SIG-M5 (cell line): ENCODE measurements at regions not wholly inside any gene's neighbourhood (a gene's known extent, or its start where the extent isn't known, plus 50 kb on each side); places are given as distances from the start of the nearest gene placed in this dataset.
"Not testable (repeated sequence)": the region's sequence is repeated elsewhere in the genome, so short reads cannot be mapped to it uniquely, and the experiment has no call there.

ENCODE experiments used
- DNase-seq: peaks from one replicate; lab custom pipeline; 2025; lab: John Stamatoyannopoulos, UW

DNA sequence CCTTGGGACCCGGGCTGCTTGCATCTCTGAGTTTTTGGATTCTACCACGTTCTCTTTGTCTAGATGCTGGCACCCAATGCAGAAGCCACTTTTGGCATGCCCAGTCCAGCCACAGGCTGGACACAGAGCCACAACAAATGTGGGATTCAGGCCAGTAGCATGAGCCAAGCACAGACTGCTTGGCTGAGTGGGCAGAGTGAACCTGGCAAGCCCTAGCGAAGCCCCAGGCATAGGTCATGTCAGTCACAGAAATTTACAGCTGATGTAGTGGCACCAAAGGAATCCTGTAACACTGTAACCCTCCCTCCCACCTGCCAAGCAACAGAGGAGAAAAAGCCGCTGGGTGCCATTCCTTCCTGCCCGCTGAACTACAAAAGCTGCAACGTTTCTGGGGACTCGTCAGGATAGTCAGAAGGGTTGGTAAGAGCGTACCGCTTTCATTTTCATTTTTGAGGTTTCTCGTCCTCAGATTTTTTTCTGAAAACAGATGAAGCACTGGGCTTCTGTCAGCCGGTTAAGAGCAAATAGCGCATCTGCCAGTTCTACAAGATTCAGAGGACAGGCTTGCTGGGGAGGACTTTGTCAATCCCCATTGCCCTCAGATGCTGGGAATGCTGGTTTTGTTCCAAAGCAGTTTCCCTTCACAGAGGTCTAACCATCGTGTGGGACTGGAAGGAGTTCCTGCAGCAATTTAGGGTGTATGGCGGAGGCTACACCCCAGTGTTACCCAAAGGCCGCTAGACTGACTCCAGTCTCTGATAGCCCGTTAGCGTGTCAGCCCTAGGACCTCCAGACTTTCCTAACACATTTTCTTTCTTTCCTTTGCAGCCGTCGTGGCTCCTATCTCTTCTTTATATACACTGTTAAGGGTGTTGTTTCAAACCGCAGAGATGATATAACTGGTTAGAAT, 399.0 kb downstream of the HTR1A start:
- DNase-seq = no peak

DNA sequence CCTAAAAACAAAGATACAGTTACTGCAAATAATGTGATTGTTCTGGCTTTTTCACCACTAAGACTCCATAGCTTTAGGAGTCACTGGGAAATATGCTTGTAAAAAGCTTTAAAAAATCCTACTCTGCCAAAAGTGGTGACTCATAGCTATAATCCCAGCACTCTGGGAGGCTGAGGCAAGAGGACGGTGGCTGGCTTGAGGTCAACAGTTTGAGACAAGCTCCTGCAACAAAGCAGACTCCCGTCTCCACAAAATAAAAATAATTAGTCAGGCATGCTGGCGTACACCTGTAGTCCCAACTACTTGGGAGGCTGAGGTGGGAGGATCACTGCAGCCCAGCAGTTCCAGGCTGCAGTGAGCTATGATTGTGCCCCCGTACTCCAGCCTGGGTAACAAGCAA, 406.4 kb downstream of the HTR1A start:
- no peak for DNase-seq

DNA sequence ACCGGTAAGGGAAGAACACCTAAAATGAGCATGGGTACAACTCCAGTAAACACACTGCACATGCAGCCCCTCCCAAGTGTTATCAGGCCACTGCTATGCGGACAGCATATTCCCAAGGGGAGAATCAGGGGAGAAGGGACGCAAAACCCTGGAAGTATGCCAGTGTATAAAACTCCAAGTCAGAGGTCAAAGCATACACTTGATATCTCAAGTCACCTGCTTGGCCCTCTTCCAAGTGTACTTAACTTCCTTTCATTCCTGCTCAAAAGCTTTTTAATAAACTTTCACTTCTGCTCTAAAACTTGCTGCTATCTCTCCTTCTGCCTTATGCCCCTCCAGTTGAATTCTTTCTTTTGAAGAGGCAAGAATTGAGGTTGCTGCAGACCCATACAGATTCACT, 408.1 kb downstream of the HTR1A start:
- DNase-seq = no peak

DNA sequence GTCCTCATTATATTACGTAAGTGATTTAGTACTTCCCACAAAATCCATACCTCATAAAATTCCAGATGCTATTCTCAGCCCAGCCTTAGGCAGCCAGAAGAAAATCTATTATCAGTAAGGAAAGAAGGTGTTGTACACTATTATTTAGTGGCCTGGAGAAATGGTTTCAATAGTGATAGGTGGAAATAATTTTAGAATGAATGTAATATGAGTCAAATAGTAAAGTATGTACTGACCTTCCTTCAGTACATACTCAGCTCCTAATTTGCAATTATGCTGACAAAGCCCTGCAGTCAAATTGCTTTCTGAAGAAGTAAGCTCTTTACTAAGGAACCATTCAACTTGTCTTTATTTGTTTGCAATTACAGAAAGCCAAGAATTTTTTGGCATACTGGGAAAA, 409.2 kb downstream of the HTR1A start:
- no peak for DNase-seq

DNA sequence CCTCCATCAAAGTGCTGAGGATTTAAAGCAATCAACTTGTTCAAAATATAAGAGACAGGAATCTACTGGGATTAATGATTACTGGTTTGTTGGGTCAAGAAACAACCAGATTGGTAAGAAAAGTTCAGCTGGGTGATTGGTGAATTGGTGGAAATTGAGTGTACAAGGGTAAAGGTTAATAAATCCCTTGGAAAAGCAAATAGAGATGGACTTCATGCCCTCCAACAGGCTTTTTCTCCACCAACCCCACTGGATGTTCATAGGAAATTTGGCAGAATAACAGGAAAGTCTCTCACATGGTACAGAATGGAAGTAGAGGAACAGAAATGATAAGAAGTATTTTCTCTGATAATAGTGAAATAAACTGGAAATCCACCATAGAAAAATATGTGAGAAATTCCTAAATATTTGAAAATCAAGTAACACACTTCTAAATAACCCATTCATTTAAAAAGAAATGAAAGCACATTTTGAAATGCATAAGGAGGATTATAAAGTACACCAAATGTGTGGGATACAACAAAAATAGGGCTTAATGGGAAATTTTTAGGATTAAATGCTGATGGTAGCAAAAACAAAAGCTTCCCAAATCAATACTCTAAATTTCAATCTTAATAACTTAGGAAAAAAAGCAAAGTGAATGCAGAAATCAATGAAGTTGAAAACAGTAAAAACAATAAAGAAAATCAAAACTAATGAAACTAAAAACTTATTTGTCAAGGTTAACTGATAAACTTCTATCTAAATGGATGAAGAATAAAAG, 426.2 kb downstream of the HTR1A start:
- DNase-seq = no peak

GRCh38 chr5:63524281-63524680, 438.0 kb downstream of the HTR1A start:
- DNase-seq = no peak

DNA sequence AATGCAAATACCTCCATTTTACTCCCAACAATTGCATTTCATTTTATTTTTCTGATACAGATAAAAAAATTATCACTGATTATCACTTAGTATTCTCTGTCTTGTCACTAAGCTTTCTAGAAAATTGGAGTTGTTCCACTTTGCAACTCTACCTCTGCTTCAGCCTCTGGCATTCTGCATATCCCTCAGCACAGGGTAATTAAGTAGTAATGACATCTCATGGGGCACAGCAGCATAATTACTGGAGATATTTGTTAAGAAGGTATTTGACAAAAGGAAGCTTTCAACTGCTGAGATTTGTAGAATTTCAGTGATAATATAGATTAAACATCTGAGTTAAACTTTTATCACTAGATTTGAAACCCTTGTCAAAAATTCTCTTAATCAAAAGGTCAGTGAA, 446.2 kb downstream of the HTR1A start:
- no peak for DNase-seq

DNA sequence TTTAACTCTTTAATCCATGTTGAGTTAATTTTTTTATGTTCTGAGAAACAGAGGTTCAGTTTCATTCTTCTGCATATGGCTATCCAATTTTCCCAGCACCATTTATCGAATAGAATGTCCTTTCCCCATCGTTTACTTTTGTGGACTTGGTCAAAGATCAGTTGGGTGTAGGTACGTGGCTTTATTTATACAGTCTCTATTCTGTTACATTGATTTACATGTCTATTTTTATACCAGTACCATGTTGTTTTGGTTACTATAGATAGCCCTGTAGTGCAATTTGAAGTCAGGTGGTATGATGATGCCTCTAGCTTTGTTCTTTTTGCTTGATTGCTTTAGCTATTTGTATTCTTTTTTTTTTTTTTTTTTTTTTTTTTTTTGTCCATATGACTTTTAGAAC, 462.0 kb downstream of the HTR1A start:
- no peak for DNase-seq

DNA sequence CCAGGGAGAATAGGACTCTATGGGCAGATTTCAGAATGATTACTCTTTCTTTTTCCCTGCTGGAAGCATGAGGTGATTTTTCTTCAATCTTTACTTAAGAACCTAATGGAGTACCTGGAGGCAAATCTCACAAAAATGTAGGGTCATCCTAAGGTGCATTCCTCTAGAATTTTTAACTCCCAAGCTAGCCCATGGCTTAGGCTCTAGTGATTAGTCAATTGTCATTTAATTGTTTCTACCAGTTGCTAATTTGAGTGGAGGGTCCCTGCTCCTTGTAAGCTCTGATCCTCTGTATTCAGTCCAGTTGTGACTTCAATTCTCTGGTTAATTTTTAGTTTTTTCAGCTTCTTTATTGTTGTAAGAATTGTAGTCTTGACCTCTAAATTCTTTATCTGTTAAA, 467.0 kb downstream of the HTR1A start:
- DNase-seq = no peak

DNA sequence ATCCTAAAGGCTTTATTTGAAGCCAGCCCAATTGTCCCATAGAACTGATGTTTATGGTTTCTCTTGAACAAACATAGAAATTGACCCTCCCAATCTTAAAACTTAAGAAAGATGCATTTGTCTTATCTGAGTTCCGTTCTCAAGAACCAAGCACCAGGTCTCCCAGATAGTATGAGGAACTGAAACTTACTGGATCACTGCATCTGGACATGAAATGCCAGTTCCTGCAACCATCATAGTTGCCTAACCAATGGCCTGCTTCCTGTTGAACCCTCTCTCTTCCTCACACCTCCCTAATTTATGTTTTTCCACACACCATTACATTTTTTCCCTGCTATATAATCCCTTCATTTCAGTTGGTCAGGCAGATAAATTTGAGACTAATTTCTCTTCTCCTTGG, 478.9 kb downstream of the HTR1A start:
- DNase-seq = no peak

GRCh38 chr5:63473335-63473967, 488.8 kb downstream of the HTR1A start:
- DNase-seq = no peak

- DNase-seq = no peak
Observed at GRCh38 chr5:63456279-63456678, 506.0 kb downstream of the HTR1A start.

GRCh38 chr5:63451188-63451587, 511.1 kb downstream of the HTR1A start:
- DNase-seq = no peak

DNA sequence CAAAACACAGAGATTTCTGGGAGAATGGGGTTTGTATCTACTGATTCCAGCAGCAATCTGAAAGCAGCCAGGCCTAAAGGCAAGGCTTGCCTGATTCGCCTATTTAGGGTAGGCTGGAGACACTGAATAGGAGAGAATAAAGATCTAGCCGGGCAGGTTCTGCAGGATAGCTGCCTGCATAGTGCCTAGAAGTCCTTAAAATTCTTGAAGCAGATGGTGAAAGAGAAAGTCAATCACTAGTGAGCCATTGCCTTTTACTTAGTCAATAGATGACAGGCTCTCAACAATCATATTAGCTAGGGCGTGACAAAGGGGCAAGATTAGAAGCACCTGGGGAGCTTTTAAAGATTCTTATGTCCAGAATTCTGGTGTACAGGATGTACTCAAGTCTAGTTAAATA, 522.7 kb downstream of the HTR1A start:
- no peak for DNase-seq

DNA sequence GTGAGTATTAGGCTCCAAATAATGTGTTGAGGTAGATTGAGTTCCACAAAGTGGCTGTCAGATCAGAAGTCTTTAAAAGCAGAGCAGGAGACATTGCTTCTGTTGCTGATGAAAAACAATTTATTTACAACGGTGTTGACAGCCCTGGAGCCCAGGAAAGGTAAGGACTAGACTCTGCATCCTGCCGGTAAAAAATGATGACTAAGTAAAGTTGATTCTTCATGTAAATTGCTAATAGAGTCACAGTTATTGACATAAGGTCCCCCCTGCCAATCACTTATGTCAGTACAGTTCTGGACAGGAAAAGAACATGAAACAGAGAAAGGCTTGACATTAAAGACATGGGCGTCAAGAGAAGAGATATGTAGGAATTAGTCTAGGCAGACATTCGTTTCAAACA, 552.5 kb downstream of the HTR1A start:
- no peak for DNase-seq

DNA sequence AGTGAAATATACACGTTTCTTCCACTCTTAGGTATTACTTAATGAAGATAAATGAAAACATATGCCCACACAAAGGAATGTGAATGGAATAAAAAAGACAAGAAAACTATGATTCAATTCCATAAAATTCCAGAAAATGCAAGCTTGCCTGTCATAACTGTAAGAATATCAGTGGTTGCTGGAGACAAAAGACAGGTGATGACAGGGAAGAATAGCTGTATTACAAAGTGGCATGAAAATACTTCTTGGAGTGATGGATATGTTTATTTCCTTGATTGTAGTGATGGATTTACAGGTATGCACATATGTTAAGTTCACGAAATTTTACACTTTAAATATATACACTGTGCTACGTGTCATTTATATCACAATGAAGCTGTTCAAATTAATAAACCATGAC, 553.3 kb downstream of the HTR1A start:
- DNase-seq = no peak

DNA sequence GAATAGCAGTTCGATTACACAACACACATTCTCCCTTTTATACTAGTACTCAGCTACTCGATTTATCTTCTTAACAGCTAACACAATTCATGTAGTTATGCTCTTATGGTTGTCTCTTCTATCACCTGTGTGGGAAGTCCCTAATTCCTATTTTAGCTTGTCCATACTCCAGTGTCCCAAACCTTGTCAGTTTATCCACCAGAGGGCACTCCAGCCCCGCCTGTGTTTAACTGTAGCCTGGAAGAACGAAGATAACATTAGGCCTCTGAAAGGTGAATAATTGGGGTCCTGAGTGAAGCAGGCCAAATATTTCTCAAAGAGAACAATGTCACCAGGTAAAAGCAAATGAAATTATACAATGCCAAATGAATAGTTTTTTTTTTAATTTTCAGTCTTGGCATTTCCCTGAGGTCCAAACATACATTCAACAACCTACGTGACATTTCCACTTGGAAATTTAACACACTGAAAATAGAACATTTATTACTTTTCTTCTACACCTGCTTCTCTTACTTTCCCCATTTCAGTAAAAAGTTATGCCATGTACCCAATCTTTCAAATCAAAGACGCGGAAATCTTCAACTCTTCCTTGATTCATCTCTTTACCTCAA, 560.7 kb downstream of the HTR1A start:
- no peak for DNase-seq

DNA sequence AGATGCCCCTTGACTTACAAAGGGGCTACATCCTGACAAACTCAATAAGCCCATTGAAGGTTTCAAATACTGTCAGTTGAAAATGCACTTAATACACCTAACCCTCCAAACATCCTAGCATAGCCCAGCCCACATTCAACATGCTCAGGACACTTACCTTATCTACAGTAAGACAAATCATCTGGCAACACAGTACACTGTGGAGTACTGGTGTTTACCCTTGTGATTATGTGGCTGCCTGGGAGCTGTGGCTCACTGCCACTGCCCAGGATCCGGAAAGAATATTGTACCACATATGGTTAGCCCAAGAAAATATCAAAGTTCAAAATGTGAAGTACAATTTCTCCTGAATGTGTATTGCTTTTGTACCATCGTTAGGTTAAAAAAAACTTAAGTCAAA, 562.2 kb downstream of the HTR1A start:
- DNase-seq = no peak

GRCh38 chr5:63398346-63398745, 563.9 kb downstream of the HTR1A start:
- DNase-seq = no peak

DNA sequence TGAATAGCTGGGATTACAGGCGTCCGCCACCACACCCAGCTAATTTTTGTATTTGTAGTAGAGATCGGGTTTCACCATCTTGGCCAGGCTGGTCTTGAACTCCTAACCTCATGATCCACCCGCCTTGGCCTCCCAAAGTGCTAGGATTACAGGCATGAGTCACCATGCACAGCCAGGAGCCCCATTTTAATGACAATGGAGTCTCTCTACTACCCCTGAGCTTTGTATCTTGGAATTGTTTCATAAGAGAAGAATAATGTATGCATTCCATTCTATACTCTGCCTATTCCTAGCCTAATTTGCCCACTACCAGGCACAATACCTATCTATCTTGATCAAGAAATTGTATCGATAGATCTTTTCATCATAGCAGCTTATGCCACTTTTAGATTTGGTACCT, 574.1 kb downstream of the HTR1A start:
- not testable (repeated sequence) for DNase-seq

- no peak for DNase-seq
Observed at GRCh38 chr5:63375851-63376250, 586.4 kb downstream of the HTR1A start.

DNA sequence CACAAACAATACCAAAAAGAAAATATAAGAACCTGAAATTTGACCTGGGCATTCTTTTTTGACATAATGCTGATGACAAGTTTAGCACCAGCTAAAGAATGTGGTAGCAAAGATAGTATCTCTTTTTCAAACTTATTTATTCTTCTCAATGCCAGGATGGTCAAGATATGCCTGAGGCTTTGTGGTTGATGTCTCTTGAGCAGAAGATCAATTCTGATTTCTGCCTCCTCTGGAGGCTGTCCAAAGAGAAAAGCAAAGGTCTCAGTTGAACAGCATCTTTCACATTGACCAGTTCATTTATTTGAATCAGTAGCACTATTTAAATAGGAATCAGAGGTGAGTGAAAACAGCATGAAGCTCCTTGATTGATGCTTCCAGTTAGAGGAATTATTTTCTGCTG, 588.2 kb downstream of the HTR1A start:
- no peak for DNase-seq

DNA sequence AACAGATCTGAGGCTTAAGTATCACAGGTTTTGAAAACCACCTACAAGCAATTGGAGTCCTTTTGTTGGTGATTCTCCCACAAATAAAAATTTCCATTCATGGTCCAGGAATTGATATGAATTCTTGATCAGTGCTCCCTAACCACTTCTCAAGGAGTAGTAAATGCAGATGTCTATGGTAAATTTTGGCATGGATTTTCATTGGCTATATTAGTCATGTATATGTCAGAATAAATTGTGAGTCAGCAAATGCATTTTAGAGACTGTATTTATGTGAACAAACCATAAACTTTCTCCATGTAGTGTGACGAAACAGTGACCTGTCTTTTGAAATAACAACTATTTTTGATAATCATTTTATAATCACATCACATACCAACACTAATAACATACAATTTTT, 611.1 kb downstream of the HTR1A start:
- no peak for DNase-seq
